HG03280 (cell line): ENCODE measurements at regions not wholly inside any gene's neighbourhood (a gene's known extent, or its start where the extent isn't known, plus 50 kb on each side); places are given as distances from the start of the nearest gene placed in this dataset.

Experiments used
- ATAC-seq: cut with Tn5 transposase; IDR thresholded peaks from one replicate; pipeline ENCODE4 v1.9.1; 2021; ENCODE audit warnings: mild to moderate bottlenecking, moderate library complexity; ENCODE audit not compliant: unreplicated experiment

DNA sequence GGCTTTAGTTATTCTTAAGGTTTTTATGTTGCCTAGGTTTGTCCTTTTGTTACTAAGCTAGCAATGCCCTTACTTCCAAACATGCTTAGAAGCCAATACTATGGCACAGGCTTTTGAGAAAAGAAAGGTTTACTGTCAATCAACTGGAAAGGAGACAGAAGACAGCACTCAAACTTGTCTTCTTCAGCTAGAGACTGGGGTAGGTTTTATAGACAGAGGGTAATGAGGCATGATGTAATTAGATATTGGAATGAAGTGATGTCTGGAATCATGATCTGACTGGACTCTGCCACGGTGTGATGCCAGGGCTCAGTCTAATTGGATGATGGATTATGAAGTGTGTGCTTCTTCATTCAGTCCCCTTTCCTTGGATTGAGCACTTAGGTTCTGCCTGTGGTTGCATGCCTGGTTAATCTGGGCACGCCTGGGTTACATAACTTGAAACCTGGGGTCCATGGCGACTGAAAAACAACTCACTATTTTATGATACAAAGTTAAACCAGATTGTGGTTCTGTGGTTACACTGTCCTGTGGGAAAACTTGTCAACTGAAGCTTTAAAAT lies 625.8 kb downstream of the BRINP3 start:
- ATAC-seq: no peak

GRCh38 chr1:189859385-189859977 lies 618.2 kb downstream of the BRINP3 start:
- ATAC-seq: peak; percentile 51

DNA sequence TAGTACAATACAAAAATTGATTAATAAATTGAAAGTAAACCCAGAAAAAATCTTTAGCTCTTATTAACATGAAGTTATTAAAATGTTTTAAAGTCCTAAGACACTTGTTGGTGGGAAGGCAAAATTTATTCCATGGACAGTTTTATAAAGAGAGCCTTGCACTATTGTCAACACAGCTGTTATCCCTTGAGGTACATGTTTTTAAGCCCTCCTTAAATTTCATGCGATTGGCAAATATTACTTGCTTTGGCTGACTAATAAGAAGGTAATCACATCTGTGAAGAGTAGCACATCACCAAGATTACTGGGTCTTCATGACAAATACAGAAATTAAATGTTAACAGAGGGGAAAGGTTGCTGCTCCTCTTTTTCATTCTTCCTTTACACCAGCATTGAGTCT lies 611.1 kb downstream of the BRINP3 start:
- no peak for ATAC-seq

DNA sequence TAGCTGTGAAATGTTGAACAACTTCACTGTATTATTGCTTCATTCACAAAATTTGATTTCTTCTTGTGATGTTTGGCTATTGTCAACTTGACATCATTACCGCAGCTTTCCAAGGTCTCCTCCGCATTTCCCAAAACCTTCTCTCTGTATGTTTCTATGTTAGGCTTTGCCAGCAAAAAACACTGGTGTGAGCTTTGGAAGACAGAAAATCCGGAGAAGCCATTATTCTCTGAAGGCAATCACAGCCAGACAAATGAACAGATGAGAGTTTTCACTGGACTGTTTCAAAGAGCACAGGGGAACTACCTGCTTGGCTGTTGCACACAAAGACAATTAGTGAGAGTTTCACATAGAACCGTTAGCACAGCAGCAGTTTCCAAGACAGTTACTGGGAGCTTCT lies 609.6 kb downstream of the BRINP3 start:
- ATAC-seq: no peak

DNA sequence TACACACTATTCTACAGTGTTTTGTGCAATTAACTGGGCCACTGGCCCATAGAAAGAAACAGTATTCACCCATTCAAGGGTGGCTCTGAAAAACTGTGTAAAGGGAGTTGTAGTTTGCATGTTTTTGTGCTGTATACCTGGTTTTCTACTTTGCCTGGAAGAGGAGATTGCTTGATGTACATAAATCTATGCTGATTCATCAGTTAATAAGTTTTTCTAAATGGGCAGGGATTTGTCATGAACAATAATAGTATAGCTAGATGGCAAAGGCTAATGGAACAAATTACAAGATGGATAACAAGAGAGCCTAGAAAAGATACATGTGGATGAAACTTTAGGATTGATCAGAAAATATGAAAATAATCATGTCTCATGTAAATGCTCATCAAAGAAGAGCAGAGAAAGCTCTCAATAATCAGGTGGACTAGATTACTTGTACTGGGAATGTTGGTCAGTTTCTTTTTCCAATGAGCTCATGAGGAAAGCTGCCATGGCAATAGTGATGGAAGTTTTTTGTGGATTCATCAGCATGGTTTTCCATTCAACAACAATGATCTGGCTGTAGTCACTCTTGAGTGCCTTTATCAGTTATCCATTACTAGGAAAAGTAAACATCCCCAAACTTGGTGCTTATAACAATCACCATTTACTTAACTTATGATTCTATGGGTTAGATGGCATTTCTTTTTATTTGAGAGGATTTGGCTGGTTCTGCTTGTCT lies 602.8 kb downstream of the BRINP3 start:
- ATAC-seq: no peak

GRCh38 chr1:189880135-189880534 lies 597.5 kb downstream of the BRINP3 start:
- ATAC-seq: no peak

DNA sequence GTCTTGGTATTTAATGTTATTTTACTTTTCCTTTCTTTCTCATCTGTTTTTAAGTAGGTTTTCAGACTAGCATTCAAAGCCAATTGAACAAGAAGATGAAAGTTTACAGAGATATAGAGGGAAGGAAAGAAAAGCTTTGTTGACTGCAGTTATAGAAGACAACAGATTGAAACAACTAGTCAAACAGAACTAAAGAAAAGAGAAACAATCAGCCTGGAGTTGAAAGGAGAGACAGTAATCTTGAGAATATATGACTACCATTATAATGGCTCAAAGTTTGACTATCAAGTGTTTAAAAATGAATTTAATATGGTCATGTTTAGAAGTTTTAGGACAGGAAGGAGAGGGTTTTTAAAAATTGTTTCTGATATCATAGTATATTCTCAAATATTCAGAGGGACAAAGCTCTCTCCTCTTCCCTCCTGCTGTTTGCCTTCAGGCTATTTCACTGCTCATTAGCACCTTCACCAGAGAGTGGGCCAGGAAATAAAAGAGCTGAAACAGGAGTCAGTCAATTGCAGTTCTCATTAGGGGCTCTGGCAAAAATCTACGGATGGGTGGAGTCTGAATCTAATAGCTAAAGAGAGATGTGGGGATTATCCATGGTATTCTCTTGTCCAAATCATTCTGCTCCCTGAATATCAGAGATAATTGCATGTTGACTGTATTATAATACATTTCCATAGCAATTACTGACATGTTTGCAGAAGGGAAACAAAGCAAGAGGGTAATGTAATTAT lies 577.8 kb downstream of the BRINP3 start:
- ATAC-seq: no peak

GRCh38 chr1:189904509-189904908 lies 573.2 kb downstream of the BRINP3 start:
- no peak for ATAC-seq

- no peak for ATAC-seq
These were observed 569.6 kb downstream of the BRINP3 start for GRCh38 chr1:189908113-189908512.

DNA sequence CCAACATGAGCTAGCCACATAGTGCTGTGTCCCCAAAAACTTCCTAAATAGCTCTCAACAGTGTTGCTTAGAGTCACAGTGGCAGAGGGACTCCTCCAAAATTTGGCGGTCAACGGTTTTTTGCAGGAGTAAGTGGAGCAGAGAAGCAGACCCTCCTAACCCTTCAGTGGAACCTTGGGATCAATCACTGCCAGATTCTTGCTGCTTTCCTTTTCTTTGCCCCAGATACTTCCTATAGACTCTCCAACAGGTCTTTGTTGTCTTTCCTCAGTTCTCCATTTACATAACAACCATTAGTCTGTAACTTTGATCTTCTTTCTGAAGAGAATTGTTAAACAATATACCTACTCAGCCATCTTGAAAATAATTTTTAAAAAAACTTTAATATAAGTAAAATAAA lies 556.1 kb downstream of the BRINP3 start:
- no peak for ATAC-seq

DNA sequence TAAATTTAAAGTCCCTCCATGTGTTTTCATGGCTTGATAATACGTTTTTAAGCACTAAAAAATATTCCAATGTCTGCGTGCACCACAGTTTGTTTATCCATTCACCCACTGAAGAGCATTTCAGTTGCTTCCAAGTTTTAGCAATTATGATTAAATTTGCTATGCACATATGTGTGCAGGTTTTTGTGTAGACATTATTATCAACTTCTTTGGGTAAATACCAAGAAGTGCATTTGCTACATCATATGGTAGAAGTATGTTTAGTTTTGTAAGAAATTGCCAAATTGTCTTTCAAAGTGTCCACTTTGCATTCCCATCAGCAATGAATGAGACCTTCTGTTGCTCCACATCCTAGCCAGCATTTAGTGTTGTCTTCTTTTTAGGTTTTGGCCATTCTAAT lies 550.0 kb downstream of the BRINP3 start:
- no peak for ATAC-seq

DNA sequence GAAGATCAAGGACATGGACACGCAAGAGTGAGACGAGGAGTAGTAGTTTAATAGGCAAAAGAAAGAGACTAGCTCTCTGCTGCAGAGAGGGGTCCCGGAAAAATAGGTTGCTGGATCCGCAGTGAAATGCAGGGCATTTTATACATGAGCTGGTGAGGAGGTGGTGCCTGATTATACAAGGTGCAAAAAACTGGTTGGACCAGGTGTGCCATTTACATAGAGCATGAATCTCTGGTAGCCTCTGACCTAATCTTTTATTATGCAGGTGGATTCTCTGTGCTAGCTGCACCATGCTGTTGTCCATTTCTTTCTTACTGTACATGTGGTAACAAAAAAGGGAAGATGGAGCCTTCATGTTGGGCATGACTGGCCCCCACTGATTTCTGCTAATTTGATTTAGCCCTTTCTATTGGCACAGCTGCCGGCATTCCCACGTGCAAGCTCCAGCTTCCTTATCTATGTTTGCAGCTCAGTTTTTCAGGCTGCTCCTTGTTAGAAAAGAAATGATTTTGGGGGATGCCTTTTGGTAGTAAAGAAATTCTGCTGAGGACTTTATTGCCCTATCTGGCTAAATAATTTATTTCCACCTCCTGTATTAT lies 548.1 kb downstream of the BRINP3 start:
- ATAC-seq: no peak

DNA sequence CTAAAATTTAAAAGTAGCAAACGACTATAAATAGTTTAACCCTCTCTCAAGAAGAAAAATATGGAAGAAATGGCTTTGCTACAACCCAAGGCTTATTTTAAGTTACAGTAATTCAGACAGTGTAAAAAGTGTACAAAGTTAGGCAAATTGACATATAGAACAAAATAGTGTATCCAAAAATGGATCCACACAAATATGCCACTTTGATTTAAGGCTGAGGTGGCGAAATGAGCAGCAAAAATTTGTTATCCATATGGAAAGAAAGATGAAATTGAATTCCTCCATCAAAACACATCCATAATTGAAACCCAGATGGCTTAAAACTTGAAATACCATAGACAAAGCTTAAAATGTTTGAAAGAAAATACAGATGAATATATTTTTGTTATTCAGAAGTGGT lies 540.8 kb downstream of the BRINP3 start:
- ATAC-seq: no peak

GRCh38 chr1:189939967-189940366 lies 537.7 kb downstream of the BRINP3 start:
- ATAC-seq: no peak

DNA sequence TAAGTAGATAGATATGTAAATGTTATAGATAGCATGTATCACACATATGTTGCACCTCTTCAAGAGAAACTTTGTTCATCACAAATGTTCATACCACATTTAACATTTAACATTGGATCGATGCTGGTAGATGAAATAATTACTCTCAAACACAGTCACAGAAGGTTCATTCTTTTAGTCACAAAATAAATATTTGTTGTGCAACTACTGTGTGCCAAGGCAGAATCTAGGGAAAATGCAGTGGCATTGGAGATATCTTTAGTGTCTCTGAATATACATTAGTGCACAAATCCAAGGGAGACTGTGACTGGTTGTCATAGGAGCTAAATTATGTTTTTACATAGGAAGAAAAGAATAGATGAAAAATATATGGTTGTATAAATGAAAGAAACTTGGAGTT lies 535.7 kb downstream of the BRINP3 start:
- no peak for ATAC-seq

DNA sequence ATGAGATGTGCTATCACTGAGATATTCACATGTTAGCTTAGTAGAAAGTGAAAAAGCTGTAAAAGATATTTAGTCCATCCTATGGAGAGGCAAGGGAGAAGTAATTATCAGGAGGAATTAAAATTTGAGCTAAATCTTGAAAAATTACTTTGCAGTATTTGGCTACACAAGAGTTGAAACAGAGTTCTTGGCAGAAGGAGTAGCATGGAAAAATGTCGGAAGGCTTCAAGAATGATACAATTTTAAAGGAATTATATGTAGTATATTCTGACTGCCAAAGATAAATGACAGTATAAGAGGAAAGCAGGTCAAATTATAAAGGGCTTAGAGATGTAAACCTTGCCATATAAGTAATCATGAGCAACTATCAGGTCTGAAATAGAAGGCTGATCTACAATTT lies 518.9 kb downstream of the BRINP3 start:
- no peak for ATAC-seq

DNA sequence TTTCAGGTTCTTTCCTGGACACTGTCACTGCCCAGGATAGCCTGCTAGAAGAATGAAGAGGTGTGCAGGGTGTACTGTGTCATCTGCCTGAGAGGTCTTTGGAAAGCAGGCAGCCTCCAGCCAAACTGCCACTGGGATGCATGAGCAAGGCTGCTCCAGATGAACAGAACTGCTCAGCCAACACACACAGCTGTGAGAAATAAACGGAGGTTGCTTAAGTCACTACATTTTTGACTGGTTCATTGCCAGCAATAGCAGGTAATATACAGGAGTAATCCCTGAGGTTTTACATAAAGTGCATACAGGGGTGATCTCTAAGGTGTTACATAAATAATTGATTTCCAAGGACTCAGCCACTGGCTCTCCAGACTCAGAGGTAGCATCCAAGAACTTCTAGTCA lies 516.9 kb downstream of the BRINP3 start:
- ATAC-seq: no peak

- no peak for ATAC-seq
These were observed 515.5 kb downstream of the BRINP3 start for GRCh38 chr1:189962181-189962580.

- ATAC-seq: no peak
These were observed 507.1 kb downstream of the BRINP3 start for GRCh38 chr1:189970331-189971230.

GRCh38 chr1:189971656-189972055 lies 506.0 kb downstream of the BRINP3 start:
- ATAC-seq: no peak
